ENCODE measurements at regions not wholly inside any gene's neighbourhood (a gene's known extent, or its start where the extent isn't known, plus 50 kb on each side); places are given as distances from the start of the nearest gene placed in this dataset.

GRCh38 chr17:77475016-77475976 lies 334.5 kb downstream of the SEC14L1 start:
- DNase-seq (ENCODE audit: extremely low spot score), result no peak
- Histone ChIP-seq H3K4me3 (ENCODE audit: low read depth, low read length) (no peak overlapping the region), H3K36me3 (ENCODE audit: insufficient read depth) (no peaks in the 10 kb centered on the region), H3K27ac (ENCODE audit: low read depth) (peak overlapping the region; percentile 44), H3K4me1 (ENCODE audit: insufficient read depth) (peaks cover 4% of the 10 kb centered on the region)
- 53% methylated on average over 27 of the region's 27 CpGs for WGBS

GRCh38 chr17:77476006-77476405 lies 335.2 kb downstream of the SEC14L1 start:
- WGBS, result 54% methylated on average over 7 of the region's 7 CpGs
- no peak overlapping the region for H3K27ac ChIP-seq (ENCODE audit: low read depth)
- no peak for DNase-seq (ENCODE audit: extremely low spot score)
- H3K36me3 ChIP-seq (ENCODE audit: insufficient read depth), result no peaks in the 10 kb centered on the region
- peaks cover 4% of the 10 kb centered on the region for H3K4me1 ChIP-seq (ENCODE audit: insufficient read depth)
- no peak overlapping the region for H3K4me3 ChIP-seq (ENCODE audit: low read depth, low read length)

- WGBS, result 86% methylated on average over 8 of the region's 8 CpGs
- H3K36me3 ChIP-seq (ENCODE audit: insufficient read depth), result no peaks in the 10 kb centered on the region
- H3K4me1 ChIP-seq (ENCODE audit: insufficient read depth), result peaks cover 4% of the 10 kb centered on the region
- no peak for DNase-seq (ENCODE audit: extremely low spot score)
- no peak overlapping the region for H3K4me3 ChIP-seq (ENCODE audit: low read depth, low read length)
- H3K27ac ChIP-seq (ENCODE audit: low read depth), result peak overlapping the region; percentile 47
Observed at GRCh38 chr17:77476498-77476897, 335.7 kb downstream of the SEC14L1 start.

GRCh38 chr17:77476931-77477805 lies 336.4 kb downstream of the SEC14L1 start:
- DNase-seq (ENCODE audit: extremely low spot score), result peak; percentile 67
- Histone ChIP-seq H3K4me3 (ENCODE audit: low read depth, low read length) (no peak overlapping the region), H3K27ac (ENCODE audit: low read depth) (peak overlapping the region; percentile 61), H3K4me1 (ENCODE audit: insufficient read depth) (peaks cover 4% of the 10 kb centered on the region), H3K36me3 (ENCODE audit: insufficient read depth) (peaks cover under 1% of the 10 kb centered on the region)
- WGBS, result 16% methylated on average over 22 of the region's 22 CpGs

GRCh38 chr17:77478281-77478680 lies 337.5 kb downstream of the SEC14L1 start:
- DNase-seq (ENCODE audit: extremely low spot score), result no peak
- Histone ChIP-seq H3K4me1 (ENCODE audit: insufficient read depth) (peaks cover 4% of the 10 kb centered on the region), H3K27ac (ENCODE audit: low read depth) (no peak overlapping the region), H3K36me3 (ENCODE audit: insufficient read depth) (peaks cover 7% of the 10 kb centered on the region), H3K4me3 (ENCODE audit: low read depth, low read length) (no peak overlapping the region)
- 85% methylated on average over 16 of the region's 16 CpGs for whole genome bisulfite sequencing

- H3K4me1 ChIP-seq (ENCODE audit: insufficient read depth), result peaks cover 3% of the 10 kb centered on the region
- WGBS, result 67% methylated on average over 11 of the region's 11 CpGs
- DNase-seq (ENCODE audit: extremely low spot score), result no peak
- peaks cover 7% of the 10 kb centered on the region for H3K36me3 ChIP-seq (ENCODE audit: insufficient read depth)
- no peak overlapping the region for H3K27ac ChIP-seq (ENCODE audit: low read depth)
- no peak overlapping the region for H3K4me3 ChIP-seq (ENCODE audit: low read depth, low read length)
Observed at GRCh38 chr17:77478899-77479298, 338.1 kb downstream of the SEC14L1 start.

- no peak for DNase-seq (ENCODE audit: extremely low spot score)
- WGBS, result 57% methylated on average over 26 of the region's 26 CpGs
- Histone ChIP-seq H3K27ac (ENCODE audit: low read depth) (no peak overlapping the region), H3K4me1 (ENCODE audit: insufficient read depth) (peaks cover 2% of the 10 kb centered on the region), H3K36me3 (ENCODE audit: insufficient read depth) (peaks cover 7% of the 10 kb centered on the region), H3K4me3 (ENCODE audit: low read depth, low read length) (no peak overlapping the region)
Observed at GRCh38 chr17:77479372-77480198, 338.8 kb downstream of the SEC14L1 start.

GRCh38 chr17:77480199-77480508 lies 339.4 kb downstream of the SEC14L1 start:
- Histone ChIP-seq H3K36me3 (ENCODE audit: insufficient read depth) (peaks cover 7% of the 10 kb centered on the region), H3K27ac (ENCODE audit: low read depth) (no peak overlapping the region), H3K4me3 (ENCODE audit: low read depth, low read length) (no peak overlapping the region), H3K4me1 (ENCODE audit: insufficient read depth) (peaks cover under 1% of the 10 kb centered on the region)
- no peak for DNase-seq (ENCODE audit: extremely low spot score)
- 47% methylated on average over 7 of the region's 7 CpGs for WGBS

- H3K27ac ChIP-seq (ENCODE audit: low read depth), result no peak overlapping the region
Observed at GRCh38 chr17:77480509-77481215, 339.9 kb downstream of the SEC14L1 start.

GRCh38 chr17:77481476-77482374 lies 341.0 kb downstream of the SEC14L1 start:
- no peak overlapping the region for H3K4me3 ChIP-seq (ENCODE audit: low read depth, low read length)
- no peak for DNase-seq (ENCODE audit: extremely low spot score)
- no peak overlapping the region for H3K27ac ChIP-seq (ENCODE audit: low read depth)
- peaks cover 7% of the 10 kb centered on the region for H3K36me3 ChIP-seq (ENCODE audit: insufficient read depth)
- WGBS, result 73% methylated on average over 35 of the region's 35 CpGs
- H3K4me1 ChIP-seq (ENCODE audit: insufficient read depth), result no peaks in the 10 kb centered on the region

More at GRCh38 chr17:77480509-77481215, 339.9 kb downstream of the SEC14L1 start:
- Histone ChIP-seq H3K36me3 (ENCODE audit: insufficient read depth) (peaks cover 7% of the 10 kb centered on the region), H3K4me1 (ENCODE audit: insufficient read depth) (no peaks in the 10 kb centered on the region), H3K4me3 (ENCODE audit: low read depth, low read length) (no peak overlapping the region)
- 62% methylated on average over 25 of the region's 25 CpGs for WGBS
- no peak for DNase-seq (ENCODE audit: extremely low spot score)

- H3K4me1 ChIP-seq (ENCODE audit: insufficient read depth), result no peaks in the 10 kb centered on the region
- H3K27ac ChIP-seq (ENCODE audit: low read depth), result no peak overlapping the region
Observed at GRCh38 chr17:77482375-77483127, 341.8 kb downstream of the SEC14L1 start.

More at GRCh38 chr17:77482375-77483127, 341.8 kb downstream of the SEC14L1 start:
- H3K36me3 ChIP-seq (ENCODE audit: insufficient read depth), result peaks cover 7% of the 10 kb centered on the region
- 67% methylated on average over 25 of the region's 25 CpGs for WGBS
- DNase-seq (ENCODE audit: extremely low spot score), result no peak
- H3K4me3 ChIP-seq (ENCODE audit: low read depth, low read length), result no peak overlapping the region
